Panc1 (cell line): ENCODE measurements at regions not wholly inside any gene's neighbourhood (a gene's known extent, or its start where the extent isn't known, plus 50 kb on each side); places are given as distances from the start of the nearest gene placed in this dataset.

ENCODE experiments used
- ATAC-seq: fragments of 200-7000 bp; cut with Tn5 transposase; 2 replicates; pipeline ENCODE4 v1.9.1; 2020; ENCODE audit warnings: mild to moderate bottlenecking, moderate library complexity
- BruUV-seq: library from RNA; stranded (reverse); fragments of 400-500 nt; replicated peaks from 2 replicates; lab custom pipeline; 2021; lab: Mats Ljungman, UMichigan
- CTCF ChIA-PET: fragments of 300-600 bp; sonication (Branson Sonifier 250); formaldehyde crosslinking; loops from one replicate; lab custom pipeline; 2022; ENCODE audit warnings: antibody characterized with exemption; lab: Charles Lee
- POLR2A ChIA-PET: fragments of 300-600 bp; sonication (Branson Sonifier 250); formaldehyde crosslinking; loops from one replicate; lab custom pipeline; 2022; ENCODE audit warnings: antibody characterized with exemption; lab: Charles Lee
- DNase-seq: peaks from one replicate; pipeline ENCODE4 v3.0.0-alpha.2; 2010; ENCODE audit warnings: low read depth, low spot score
- H3K27ac ChIP-seq: 2 replicates; pipeline ENCODE4 v1.5.1; 2011; ENCODE audit warnings: mild to moderate bottlenecking, low read length, inconsistent platforms
- H3K27me3 ChIP-seq: fragments of 200-500 bp; sonication (Bioruptor generic); 2 replicates; pipeline ENCODE4 v1.6.0; 2014; ENCODE audit warnings: low read length, inconsistent platforms; ENCODE audit not compliant: control insufficient read depth, insufficient read depth
- H3K36me3 ChIP-seq: fragments of 200-500 bp; sonication (Bioruptor generic); 2 replicates; pipeline ENCODE4 v1.5.1; 2014; ENCODE audit warnings: inconsistent platforms, mild to moderate bottlenecking, low read length, moderate library complexity; ENCODE audit not compliant: control insufficient read depth, insufficient read depth
- H3K4me1 ChIP-seq: 2 replicates; pipeline ENCODE4 v1.5.1; 2011; ENCODE audit warnings: inconsistent platforms, mild to moderate bottlenecking, low read length, moderate library complexity; ENCODE audit not compliant: control insufficient read depth, insufficient read depth
- H3K4me3 ChIP-seq, 2 experiments: 2 replicates each; pipeline ENCODE4 v1.5.1; 2011 to 2012; ENCODE audit warnings: low read depth in 2 of 2, low read length in 2 of 2, mild to moderate bottlenecking in 2 of 2, inconsistent platforms in 1 of 2, moderate library complexity in 1 of 2
- H3K9me3 ChIP-seq: fragments of 200-500 bp; sonication (Bioruptor generic); 2 replicates; pipeline ENCODE4 v1.5.1; 2014; ENCODE audit warnings: low read depth, mild to moderate bottlenecking, inconsistent platforms, low read length, moderate library complexity; ENCODE audit not compliant: control insufficient read depth, insufficient read depth
- CTCF ChIP-seq: fragments of 450-650 bp; IDR thresholded peaks from 2 replicates; pipeline ENCODE4 v1.5.1; 2017; ENCODE audit warnings: mild to moderate bottlenecking
- POLR2AphosphoS5 ChIP-seq: IDR thresholded peaks from 2 replicates; pipeline ENCODE4 v1.6.1; 2012; ENCODE audit warnings: mild to moderate bottlenecking, low read depth, low read length, moderate library complexity
- REST ChIP-seq, 2 experiments: IDR thresholded peaks; 2 replicates each; pipeline ENCODE4 v1.6.1; 2011 to 2012; ENCODE audit warnings: low read depth in 2 of 2, control low read depth in 1 of 2, low read length in 1 of 2, mild to moderate bottlenecking in 1 of 2, moderate library complexity in 1 of 2; ENCODE audit not compliant: insufficient read depth in 1 of 2
- SIN3A ChIP-seq: IDR thresholded peaks from 2 replicates; pipeline ENCODE4 v1.6.1; 2012; ENCODE audit warnings: low read depth, mild to moderate bottlenecking, low read length, moderate library complexity, borderline replicate concordance; ENCODE audit not compliant: insufficient read depth
- TCF7L2 ChIP-seq: IDR thresholded peaks from 2 replicates; pipeline ENCODE4 v1.6.1; 2011; ENCODE audit warnings: mild to moderate bottlenecking, low read depth, low read length, inconsistent platforms
- in situ Hi-C: cut with HindIII; loops from 2 replicates; pipeline ENCODE4 v1.10.0; 2016; ENCODE audit warnings: low sequenced_read_pairs, low pct_unique_long_range_greater_than_20kb
- intact Hi-C: fragments of 100-400 bp; cut with micrococcal nuclease; formaldehyde crosslinking; loops from one replicate; pipeline ENCODE4 v1.10.0; 2022; ENCODE audit not compliant: unreplicated experiment

GRCh38 chr3:106908181-106908938, 468.9 kb upstream of the CCDC54 start:
- intact Hi-C loops, result no loop called here
- POLR2A ChIA-PET, result no interaction called here
- H3K36me3 ChIP-seq, result no peaks in the 10 kb centered on the region

GRCh38 chr3:106913111-106913698, 464.0 kb upstream of the CCDC54 start:
- no peaks in the 10 kb centered on the region for H3K27me3 ChIP-seq
- no peaks in the 10 kb centered on the region for H3K4me1 ChIP-seq
- no peaks in the 10 kb centered on the region for H3K36me3 ChIP-seq
- TF ChIP-seq SIN3A, result no peak
- ATAC-seq (no peak), DNase-seq (no peak)
- ChIA-PET CTCF (no interaction called here), POLR2A (no interaction called here)
- H3K9me3 ChIP-seq, result no peaks in the 10 kb centered on the region
- intact Hi-C loops (no loop called here), in situ Hi-C loops (no loop called here)
- H3K4me3 ChIP-seq, result no peak overlapping the region
- BruUV-seq, result no TSS peak
- no peak overlapping the region for H3K27ac ChIP-seq

More at GRCh38 chr3:106908181-106908938, 468.9 kb upstream of the CCDC54 start:
- CTCF ChIA-PET, result no interaction called here
- H3K9me3 ChIP-seq, result no peaks in the 10 kb centered on the region
- ATAC-seq (no peak), DNase-seq (no peak)
- no peak overlapping the region for H3K27ac ChIP-seq
- no peaks in the 10 kb centered on the region for H3K27me3 ChIP-seq
- in situ Hi-C loops, result no loop called here
- BruUV-seq, result no TSS peak
- TF ChIP-seq REST (IDR thresholded peaks at IDR 0.05; ENCODE audit: insufficient read depth in 1 of 2, low read depth in 2 of 2, low read length in 1 of 2) (no peak), CTCF (no peak), SIN3A (no peak), TCF7L2 (no peak), POLR2AphosphoS5 (no peak)
- no peak overlapping the region for H3K4me3 ChIP-seq
- no peaks in the 10 kb centered on the region for H3K4me1 ChIP-seq

- in situ Hi-C loops (no loop called here), intact Hi-C loops (no loop called here)
- ATAC-seq (no peak), DNase-seq (no peak)
- no peak overlapping the region for H3K27ac ChIP-seq
- BruUV-seq, result no TSS peak
- no peaks in the 10 kb centered on the region for H3K9me3 ChIP-seq
- TF ChIP-seq TCF7L2 (no peak), SIN3A (no peak), REST (IDR thresholded peaks at IDR 0.05; ENCODE audit: insufficient read depth in 1 of 2, low read depth in 2 of 2, low read length in 1 of 2) (no peak), POLR2AphosphoS5 (no peak), CTCF (no peak)
- no peak overlapping the region for H3K4me3 ChIP-seq
- H3K27me3 ChIP-seq, result no peaks in the 10 kb centered on the region
- H3K36me3 ChIP-seq, result no peaks in the 10 kb centered on the region
- no peaks in the 10 kb centered on the region for H3K4me1 ChIP-seq
- POLR2A ChIA-PET, result no interaction called here
- CTCF ChIA-PET, result no interaction called here
Observed at GRCh38 chr3:106913966-106914365, 463.3 kb upstream of the CCDC54 start.
